Testis (tissue), 2 donors: ENCODE measurements at regions not wholly inside any gene's neighbourhood (a gene's known extent, or its start where the extent isn't known, plus 50 kb on each side); places are given as distances from the start of the nearest gene placed in this dataset.

Experiments
- DNase-seq: peaks from one replicate; pipeline ENCODE4 v3.0.0-alpha.2; 2019
- H3K27ac ChIP-seq, 2 donors: fragments of 200-600 bp; sonication (generic); one replicate each; pipeline ENCODE4 v1.5.1; 2019
- H3K27me3 ChIP-seq: fragments of 200-600 bp; sonication (generic); one replicate; pipeline ENCODE4 v1.5.1; 2019
- H3K36me3 ChIP-seq: fragments of 200-600 bp; sonication (generic); one replicate; pipeline ENCODE4 v1.5.1; 2017; ENCODE audit warnings: low read depth; ENCODE audit errors: missing control alignments
- H3K4me1 ChIP-seq: fragments of 200-600 bp; sonication (generic); one replicate; pipeline ENCODE4 v1.5.1; 2019
- H3K4me3 ChIP-seq, 2 donors: fragments of 200-600 bp; sonication (generic); one replicate each; pipeline ENCODE4 v1.5.1; 2017 to 2019
- H3K9me3 ChIP-seq: fragments of 200-600 bp; sonication (generic); one replicate; pipeline ENCODE4 v1.5.1; 2017
- CTCF ChIP-seq, 3 experiments: fragments of 450-650 bp in 2 of 3; fragments of 200-600 bp in 1 of 3; sonication (generic) in 1 of 3; IDR thresholded peaks; one replicate each; pipeline ENCODE4 v1.5.1; 2016 to 2019; ENCODE audit warnings: antibody characterized with exemption in 3 of 3, mild to moderate bottlenecking in 2 of 3, moderate library complexity in 1 of 3
- POLR2A ChIP-seq: fragments of 450-650 bp; IDR thresholded peaks from one replicate; pipeline ENCODE4 v1.6.1; 2017; ENCODE audit warnings: antibody characterized with exemption, mild to moderate bottlenecking, moderate library complexity
- WGBS, 2 donors: methylation state at CpG; one replicate each; pipeline ENCODE4 v1.1.5; 2018; 5-methylcytosine and 5-hydroxymethylcytosine counted together
- intact Hi-C: fragments of 100-400 bp; cut with DNase I; formaldehyde crosslinking; loops from one replicate; pipeline ENCODE4 v1.15.1; 2023; ENCODE audit warnings: low total_unique reads

GRCh38 chr2:160942476-160943142 is 217.6 kb upstream of the TANK start:
- TF ChIP-seq CTCF (IDR thresholded peaks at IDR 0.05), result no peak
- TF ChIP-seq POLR2A, result no peak
- Histone ChIP-seq H3K27ac (no peak overlapping the region), H3K27me3 (no peaks in the 10 kb centered on the region), H3K9me3 (no peaks in the 10 kb centered on the region), H3K36me3 (no peaks in the 10 kb centered on the region), H3K4me3 (no peak overlapping the region), H3K4me1 (no peaks in the 10 kb centered on the region)
- 87 to 91% methylated on average over 10 of the region's 10 CpGs for WGBS, 2 donors
- intact Hi-C loops, result no loop called here
- DNase-seq, result no peak

GRCh38 chr2:160943414-160943813 is 216.8 kb upstream of the TANK start:
- H3K9me3 ChIP-seq, result no peaks in the 10 kb centered on the region
- no peak overlapping the region for H3K27ac ChIP-seq
- no peaks in the 10 kb centered on the region for H3K36me3 ChIP-seq
- intact Hi-C loops, result no loop called here
- no peak overlapping the region for H3K4me3 ChIP-seq
- 96 to 97% methylated on average over 3 of the region's 3 CpGs for WGBS, 2 donors
- H3K27me3 ChIP-seq, result no peaks in the 10 kb centered on the region
- no peaks in the 10 kb centered on the region for H3K4me1 ChIP-seq
- no peak for TF ChIP-seq CTCF (IDR thresholded peaks at IDR 0.05)
- no peak for DNase-seq

GRCh38 chr2:160952464-160953254 is 207.6 kb upstream of the TANK start:
- intact Hi-C loops, result no loop called here
- H3K27me3 ChIP-seq, result no peaks in the 10 kb centered on the region
- no peaks in the 10 kb centered on the region for H3K36me3 ChIP-seq
- H3K4me3 ChIP-seq, result no peak overlapping the region
- no peaks in the 10 kb centered on the region for H3K9me3 ChIP-seq
- no peak for TF ChIP-seq CTCF (IDR thresholded peaks at IDR 0.05)
- TF ChIP-seq POLR2A, result no peak
- peak overlapping the region in 1 of 2 donors; percentile 59 for H3K27ac ChIP-seq
- DNase-seq, result peak; percentile 18
- WGBS, 2 donors, result 53 to 57% methylated on average over 10 of the region's 10 CpGs
- H3K4me1 ChIP-seq, result peaks cover 4% of the 10 kb centered on the region

GRCh38 chr2:160955578-160955977 is 204.7 kb upstream of the TANK start:
- DNase-seq, result no peak
- no peaks in the 10 kb centered on the region for H3K9me3 ChIP-seq
- H3K27me3 ChIP-seq, result no peaks in the 10 kb centered on the region
- H3K36me3 ChIP-seq, result no peaks in the 10 kb centered on the region
- H3K4me1 ChIP-seq, result peaks cover 4% of the 10 kb centered on the region
- no peak overlapping the region for H3K27ac ChIP-seq
- WGBS, 2 donors, result 83 to 85% methylated on average over 1 of the region's 1 CpG
- H3K4me3 ChIP-seq, result no peak overlapping the region
- TF ChIP-seq POLR2A, result no peak
- TF ChIP-seq CTCF (IDR thresholded peaks at IDR 0.05), result no peak
- intact Hi-C loops, result no loop called here
